IPS-11a (cell line): ENCODE measurements at regions not wholly inside any gene's neighbourhood (a gene's known extent, or its start where the extent isn't known, plus 50 kb on each side); places are given as distances from the start of the nearest gene placed in this dataset.
"Not testable (repeated sequence)": the region's sequence is repeated elsewhere in the genome, so short reads cannot be mapped to it uniquely, and the experiment has no call there.

Experiments used
- H3K4me3 ChIP-seq: one replicate; pipeline ENCODE4 v1.5.1; 2013; ENCODE audit warnings: low read depth, low read length, control low read depth

DNA sequence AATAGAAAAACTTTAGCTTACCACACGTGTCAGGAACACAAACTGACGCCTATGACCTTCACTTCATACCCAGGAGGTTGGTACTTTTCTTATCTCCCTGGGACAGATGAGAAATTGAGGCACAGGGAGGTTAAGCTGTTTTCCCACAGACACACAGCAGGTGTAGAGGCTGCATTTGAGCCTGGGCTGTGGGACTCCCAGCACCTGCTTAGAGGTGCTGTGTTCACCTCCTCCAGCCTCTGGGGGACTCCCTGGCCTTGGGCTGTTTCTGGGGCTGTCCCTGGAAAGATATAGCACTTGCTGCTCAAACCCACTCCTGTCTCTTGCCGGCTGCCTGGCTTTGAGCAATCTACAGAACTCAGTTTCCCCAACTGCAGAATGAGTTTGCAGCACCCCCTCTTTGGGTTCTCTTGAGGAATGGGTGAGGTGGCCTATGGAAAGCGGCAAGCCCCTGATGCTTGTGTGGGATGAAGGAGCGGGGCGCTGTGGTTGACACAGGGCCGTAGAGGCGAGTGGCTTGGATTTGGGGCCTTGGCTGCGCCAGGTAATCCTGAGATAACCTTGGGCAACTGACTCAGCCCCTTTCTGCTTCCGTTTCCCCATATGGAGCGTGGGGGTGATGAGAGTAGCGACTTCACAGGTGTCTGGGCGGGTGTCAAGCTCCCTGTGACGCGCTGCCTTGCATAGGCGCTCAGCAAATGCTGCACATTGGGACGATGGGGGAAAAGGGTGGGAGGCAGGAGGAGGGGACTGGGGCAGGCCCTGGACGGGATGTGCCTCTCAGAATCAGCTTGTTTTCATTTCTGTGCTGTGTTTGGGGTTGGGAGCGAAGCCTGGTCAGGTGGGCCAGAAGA, 104.5 kb upstream of the CIBAR2 start:
- no peak overlapping the region for H3K4me3 ChIP-seq

DNA sequence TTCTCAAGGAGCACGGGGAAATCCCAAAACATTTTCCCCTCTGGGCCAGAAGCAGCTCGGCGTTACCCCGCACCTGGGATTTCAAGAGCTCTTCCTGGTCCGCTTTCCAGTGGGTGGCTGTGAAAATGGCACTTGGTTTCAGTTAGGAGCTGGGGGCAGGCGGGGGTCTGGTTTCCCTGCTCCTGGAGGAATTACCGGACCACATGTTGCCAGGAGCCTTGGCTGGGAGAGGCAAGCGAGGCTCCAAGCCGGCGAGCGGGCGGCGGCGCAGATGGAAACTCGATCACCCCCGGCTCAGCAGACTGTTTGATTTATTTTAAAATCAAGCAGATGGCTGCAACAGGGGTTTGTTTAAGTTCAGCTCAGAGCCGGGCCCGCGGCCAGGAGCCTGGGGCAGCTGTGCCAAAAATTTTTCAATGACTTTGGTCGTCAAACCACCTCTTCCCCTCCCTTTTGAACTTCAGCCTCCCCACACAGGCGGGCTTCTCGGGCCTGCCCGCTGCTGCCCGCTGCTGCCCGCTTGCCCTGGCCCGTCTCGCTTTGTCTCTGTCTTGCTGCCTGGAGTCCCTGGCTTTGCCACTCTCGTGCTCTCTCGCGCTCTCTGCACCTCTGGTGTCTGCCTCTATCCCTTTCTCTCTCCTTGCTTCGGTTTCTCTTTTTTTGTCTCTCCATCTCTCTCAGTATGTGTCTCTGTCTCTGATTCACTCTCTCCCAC, 108.0 kb upstream of the CIBAR2 start:
- H3K4me3 ChIP-seq = no peak overlapping the region

DNA sequence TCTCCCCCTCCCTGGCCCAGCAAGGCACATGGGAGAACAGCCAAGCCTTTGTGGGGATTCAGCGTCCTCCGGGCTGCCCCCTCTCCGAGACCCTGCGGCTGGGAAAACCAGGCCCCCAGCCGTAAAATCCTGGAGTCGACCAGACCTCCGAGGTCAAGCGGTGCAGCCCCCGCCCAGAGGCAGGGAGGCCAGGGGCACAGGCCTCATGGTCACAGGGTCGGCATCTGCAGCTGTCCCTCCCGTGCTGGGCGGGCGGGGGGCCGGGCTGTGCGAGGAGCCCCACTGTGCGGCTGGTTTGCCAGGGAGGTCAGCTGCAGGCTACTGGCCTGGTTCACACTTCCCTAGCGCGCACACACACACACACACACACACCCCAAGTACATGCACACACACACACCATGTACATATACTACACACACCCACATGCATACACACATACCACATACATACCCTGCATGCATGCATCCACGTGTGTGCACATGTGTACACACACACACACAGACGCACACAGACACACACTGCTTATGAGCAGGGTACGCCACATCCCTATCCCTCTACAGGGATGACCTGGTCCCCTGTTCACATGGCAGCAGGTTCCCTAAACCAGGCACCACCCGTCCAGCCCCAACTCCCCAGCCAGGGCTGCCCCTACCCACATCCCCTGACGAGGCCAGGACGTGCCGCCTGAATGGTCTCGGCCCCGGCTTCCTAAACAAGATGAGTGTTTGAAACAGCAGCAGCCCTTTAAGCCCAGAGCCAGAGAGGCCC, 108.9 kb upstream of the CIBAR2 start:
- no peak overlapping the region for H3K4me3 ChIP-seq

DNA sequence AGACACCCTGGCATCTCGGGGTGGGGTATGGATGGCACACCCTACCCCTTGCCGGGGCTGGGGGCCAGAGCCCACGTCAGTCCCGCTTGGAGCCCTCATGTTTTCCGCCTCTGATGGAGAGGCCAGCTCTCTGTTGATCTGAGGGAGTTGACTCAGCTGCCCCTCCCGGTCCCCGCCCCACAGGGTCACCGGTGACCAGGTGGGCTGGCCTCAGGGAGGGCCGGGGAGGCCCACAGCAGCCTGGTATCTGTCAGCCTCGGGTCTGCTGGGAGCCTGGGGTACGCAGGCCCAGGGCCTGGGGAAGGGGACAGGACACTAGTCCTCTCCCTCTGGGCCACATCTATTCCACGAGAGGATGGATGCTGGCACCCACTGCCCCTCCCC, 109.5 kb upstream of the CIBAR2 start:
- H3K4me3 ChIP-seq = no peak overlapping the region

DNA sequence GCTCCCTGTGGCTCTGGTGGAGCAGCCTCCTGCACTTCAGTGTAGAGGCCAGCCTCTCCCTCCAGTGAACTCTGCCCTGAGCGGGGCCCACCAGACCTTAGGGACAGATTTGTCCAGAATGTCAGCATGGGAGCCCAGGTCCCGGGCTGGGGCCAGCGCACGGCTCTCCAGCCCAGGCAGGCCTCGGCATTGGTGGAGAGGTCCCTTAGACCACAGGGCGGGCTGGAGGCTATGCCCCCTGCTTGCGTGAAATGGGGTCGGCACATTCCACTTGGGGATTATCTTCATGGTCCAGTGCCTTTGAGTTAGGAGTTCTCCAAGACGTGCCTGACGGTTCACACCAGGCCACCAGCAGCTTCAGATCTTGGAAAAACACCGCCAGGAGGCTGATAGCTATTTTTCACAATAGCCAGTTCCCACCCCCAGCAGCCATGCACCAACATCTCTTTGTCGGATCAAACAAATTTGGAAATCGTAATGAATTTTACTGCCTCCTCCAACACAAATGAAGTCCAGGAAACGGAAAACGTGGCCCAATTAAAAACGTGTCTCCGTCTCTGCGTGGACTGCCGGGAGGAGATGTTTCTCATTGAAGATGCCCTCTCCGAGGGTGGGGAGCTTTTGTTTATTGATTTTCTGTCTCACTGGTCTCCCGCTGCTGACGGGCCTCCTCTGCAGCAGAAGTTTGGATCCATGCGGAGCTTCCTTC, 110.0 kb upstream of the CIBAR2 start:
- no peak overlapping the region for H3K4me3 ChIP-seq

DNA sequence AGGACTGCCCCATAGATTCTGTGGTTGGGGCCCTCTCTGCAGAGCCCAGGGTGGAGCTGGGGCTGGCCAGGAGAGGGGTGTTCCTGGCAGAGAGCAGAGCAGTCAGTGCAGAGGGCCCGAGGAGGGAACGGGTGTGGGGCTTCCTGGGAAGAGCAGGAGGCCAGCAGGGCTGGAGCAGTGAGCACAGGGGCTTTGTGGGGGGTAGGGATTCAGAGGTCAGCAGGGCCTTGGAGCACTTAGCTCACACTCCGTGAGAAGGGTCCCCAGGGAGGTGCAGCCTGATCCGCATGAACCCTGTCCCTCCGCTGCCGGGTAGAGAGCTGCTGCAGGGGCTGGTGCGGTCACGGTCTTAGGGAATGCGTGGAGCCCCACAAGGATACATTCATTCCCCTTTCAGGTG, 113.0 kb upstream of the CIBAR2 start:
- no peak overlapping the region for H3K4me3 ChIP-seq

DNA sequence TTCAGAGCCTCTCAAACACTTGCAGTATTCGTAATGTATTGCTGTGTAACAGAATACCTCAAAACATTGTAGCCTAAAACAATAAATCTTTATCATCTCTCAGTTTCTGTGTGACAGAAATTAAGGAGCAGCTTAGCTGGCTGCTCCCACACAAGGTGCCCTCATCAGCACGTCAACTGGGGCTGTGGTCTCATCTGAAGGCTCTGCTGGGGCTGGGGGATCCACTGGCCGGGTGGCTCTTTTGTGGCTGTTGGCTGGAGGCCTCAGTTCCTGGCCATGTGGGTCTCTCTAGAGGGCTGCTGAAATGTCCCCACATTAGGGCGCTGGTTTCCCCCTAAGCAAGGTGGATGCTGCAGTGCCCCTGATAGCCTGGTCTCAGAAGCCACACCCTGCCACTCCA, 113.4 kb upstream of the CIBAR2 start:
- no peak overlapping the region for H3K4me3 ChIP-seq

DNA sequence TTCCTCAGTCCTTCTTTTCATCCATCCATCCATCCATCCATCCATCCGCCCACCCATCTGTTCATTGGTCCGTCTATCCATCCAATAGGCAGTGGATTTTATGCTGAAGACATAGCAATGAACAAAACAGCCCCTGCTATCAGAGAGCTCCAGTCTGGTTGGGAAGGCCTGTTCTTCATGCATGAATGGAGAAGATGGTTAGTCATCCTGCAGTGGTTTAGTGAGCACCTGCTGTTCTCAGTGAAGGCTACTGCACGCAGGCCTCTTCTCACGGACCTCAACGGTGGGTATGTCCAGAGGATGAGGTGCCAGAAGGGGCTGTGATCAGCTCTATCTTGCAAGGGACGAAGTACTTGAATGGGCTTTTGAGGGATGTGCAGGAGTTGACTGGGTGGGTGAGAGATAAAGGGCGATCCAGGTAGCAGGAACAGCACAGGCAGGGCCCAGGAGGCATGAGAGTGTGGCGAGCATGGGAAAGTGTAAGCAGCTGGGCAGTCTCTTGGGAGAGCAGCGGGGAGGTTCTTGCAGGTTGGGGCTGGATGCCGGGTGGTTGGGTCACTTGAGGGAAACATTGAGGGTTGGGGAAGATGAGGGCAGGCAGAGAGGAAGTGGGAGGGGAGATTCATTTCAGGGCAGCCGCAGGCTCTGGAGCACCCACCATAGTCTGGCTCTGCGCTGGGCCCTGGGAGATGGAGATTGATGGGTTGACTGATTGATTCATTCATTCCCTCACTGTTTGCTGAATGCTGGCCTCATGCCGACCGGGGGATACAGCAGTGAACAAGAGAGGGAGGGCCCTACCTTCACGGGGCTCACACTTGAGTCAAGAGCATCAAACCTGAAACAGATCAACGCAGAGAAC, 115.0 kb upstream of the CIBAR2 start:
- H3K4me3 ChIP-seq = no peak overlapping the region

DNA sequence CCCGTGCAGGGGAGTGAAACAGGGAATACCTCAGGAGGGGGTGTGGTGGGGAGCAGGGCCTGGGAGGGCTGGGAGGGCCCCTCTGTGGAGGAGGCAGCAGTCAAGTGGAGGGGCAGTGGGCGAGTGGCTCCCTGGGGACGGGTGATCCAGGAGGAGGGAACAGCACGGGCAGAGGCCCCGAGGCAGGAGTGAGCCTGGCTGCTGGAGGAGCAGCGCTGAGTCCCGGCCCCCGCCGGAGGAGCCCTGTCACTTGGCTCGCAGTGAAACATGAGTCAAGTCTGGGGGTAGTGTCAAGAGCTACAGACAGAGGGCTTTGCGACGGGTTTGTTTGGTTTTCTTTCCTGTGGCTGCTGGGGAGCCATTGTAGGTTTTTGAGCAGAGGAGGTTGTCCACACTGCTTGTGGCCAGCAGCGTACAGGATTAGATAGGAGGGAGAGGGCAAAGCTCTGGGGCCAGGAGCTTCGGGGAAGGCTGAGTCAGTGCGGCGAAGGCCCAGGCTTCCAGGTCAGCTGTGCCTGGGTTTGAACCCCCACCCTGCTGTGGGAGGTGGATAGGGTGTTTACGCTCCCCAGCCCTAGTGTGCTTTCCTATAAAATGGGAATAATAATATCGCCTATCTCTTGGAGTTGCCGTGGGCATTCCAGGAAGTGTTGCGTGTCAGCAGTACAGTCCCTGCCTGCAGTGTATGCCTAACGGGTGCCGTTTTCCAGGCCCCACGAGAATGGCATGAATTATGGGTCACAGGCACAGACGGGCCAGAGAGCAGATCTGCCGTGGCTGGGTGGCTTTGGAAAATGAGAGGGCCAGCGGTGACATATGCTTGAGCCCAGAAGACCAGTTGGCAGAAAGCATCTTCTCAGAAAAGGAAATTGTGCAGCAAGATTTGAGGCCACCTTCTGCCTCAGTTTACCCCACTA, 115.9 kb upstream of the CIBAR2 start:
- no peak overlapping the region for H3K4me3 ChIP-seq

DNA sequence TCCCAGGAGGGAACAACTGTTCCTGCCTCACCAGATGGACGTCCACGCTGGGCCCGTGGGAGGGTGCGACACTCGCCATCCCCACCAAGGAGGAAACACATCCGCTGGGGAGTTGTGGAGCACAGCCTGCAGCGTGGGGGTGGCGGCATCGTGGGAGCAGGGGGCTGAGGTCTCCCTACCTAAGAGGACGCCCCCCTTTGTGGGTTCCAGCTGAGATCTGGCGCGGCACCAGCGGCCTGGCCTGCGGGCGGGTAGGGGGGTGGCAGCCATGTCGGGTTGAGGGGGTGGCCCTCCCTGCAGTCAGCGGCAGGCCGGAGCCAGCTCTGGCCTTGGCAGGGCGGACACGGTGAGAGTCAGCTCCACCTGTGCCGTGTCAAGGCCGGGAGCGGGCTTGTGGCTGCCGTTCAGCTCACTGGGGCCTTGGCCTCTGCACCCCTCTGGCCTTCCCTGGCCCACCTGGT, 116.7 kb upstream of the CIBAR2 start:
- no peak overlapping the region for H3K4me3 ChIP-seq

DNA sequence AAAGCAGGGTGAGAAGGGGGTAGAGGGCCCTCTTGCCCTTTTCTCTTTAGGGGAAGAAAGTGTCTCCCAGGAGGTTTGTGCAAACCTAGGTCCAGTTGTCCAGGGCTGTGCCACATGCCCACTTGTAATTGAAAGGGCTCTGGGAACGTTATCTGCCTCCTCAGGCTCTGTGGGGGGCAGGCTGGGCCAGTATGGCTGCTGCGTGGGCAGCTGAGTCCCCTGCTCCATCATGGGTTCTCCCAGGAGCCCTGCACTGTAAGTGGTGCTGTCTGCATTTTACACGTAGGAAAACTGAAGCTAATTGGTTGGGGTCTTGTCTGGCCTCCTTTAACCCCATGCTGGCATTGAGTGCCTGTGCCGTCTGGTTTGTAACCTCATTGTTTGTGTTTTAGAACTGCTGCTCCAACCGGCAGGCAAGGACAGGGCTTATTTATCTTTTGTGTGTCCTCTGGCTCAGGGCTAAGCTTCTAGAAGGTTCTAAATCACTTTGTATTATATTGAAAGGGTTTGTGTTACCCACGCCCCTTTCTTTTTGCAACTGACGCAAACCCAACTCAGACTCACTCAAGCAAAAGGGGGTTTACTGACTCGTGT, 117.7 kb upstream of the CIBAR2 start:
- no peak overlapping the region for H3K4me3 ChIP-seq

DNA sequence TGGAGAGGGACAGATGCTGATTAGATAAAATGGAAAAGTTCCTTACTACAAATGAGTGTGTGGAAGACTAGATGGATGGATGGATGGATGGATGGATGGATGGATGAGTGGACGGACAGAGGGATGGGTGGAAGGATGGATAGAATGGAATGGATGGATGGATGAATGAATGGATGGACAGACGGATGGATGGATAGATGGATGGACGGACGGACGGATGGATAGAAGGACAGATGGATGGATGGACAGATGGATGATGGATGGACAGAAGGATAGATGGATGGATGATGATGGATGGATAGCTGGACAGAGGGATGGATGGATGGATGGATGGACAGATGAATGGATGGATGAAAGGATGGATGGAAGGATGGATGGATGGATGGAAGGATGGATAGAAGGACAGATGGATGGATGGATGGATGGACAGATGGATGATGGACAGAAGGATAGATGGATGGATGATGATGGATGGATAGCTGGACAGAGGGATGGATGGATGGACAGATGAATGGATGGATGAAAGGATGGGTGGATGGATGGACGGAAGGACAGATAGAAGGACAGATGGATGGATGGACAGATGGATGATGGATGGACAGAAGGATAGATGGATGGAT, 118.6 kb upstream of the CIBAR2 start:
- H3K4me3 ChIP-seq = not testable (repeated sequence)

DNA sequence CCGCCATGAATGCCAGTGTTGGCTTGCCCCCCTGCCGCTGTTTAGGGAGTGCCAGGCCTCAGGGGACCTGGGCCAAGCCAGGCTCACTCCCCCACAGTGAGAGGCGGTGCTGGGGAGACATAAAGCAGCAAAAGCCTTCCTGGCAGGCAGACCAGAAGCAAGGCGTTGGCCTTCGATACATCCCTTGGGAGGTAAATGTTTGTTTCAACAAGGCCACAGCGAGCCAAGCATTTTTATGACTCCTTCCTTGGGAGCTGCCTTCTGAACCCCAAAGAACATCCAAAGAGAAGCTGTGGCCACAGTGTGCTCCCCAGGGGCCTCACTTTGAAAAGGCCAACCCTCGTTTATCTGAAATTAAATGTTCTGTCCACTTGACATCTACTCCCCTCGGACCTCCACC, 119.7 kb upstream of the CIBAR2 start:
- no peak overlapping the region for H3K4me3 ChIP-seq

DNA sequence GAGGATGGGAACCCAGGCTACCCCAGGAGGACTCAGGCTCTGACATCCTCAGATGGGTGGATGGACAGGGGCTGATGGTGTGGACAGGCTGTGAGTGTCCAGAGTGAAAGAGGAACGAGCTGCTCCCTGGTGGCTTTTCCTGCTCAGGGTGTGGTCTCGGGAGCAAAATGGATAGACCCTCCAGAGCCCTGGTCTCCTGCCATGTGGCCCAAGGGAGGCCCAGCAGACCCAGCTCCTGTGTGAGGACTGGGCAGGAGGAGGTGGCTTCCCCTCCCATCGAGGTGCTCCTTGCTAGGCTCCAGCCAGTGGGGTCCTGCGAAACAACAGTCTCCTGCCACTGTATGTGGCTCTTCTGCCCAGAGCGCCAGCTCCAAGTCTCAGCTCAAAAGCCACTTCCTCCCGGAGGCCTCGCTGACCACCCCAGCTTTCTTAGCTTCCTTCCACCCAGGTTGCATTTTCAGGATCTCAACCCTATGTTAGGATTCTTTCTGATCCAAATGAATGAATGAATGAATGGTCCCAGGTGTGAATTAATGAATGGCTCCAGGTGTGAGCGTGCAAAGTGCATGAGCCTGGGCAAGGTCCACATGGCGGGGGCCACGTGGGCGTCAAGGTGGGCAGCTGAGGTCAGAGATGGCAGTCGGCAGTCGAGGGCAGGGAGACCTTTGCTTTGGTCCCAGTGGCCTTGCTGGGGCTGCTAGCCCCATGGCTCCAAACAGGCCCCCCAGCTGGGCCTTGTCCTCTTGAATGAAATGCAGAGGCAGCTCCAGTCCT, 120.3 kb upstream of the CIBAR2 start:
- no peak overlapping the region for H3K4me3 ChIP-seq

DNA sequence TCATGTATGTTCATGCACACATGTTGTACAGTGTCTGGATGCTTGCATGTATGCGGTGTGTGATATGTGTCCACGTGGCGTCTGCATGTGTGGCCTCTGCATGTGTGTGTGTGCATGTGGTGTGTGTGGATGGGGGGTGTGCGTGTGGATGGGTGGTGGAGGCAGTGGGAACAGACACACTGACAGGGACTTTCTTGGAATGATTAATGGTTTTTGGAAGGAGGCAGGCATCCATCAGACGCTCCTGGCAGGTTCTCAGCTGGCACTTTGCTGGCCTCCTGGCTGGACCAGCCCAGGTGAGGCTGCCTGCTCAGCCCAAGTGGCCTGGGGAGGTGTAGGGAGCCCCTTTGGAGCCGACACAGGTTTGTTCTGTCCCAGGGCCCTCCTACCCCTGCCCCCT, 121.2 kb upstream of the CIBAR2 start:
- no peak overlapping the region for H3K4me3 ChIP-seq

DNA sequence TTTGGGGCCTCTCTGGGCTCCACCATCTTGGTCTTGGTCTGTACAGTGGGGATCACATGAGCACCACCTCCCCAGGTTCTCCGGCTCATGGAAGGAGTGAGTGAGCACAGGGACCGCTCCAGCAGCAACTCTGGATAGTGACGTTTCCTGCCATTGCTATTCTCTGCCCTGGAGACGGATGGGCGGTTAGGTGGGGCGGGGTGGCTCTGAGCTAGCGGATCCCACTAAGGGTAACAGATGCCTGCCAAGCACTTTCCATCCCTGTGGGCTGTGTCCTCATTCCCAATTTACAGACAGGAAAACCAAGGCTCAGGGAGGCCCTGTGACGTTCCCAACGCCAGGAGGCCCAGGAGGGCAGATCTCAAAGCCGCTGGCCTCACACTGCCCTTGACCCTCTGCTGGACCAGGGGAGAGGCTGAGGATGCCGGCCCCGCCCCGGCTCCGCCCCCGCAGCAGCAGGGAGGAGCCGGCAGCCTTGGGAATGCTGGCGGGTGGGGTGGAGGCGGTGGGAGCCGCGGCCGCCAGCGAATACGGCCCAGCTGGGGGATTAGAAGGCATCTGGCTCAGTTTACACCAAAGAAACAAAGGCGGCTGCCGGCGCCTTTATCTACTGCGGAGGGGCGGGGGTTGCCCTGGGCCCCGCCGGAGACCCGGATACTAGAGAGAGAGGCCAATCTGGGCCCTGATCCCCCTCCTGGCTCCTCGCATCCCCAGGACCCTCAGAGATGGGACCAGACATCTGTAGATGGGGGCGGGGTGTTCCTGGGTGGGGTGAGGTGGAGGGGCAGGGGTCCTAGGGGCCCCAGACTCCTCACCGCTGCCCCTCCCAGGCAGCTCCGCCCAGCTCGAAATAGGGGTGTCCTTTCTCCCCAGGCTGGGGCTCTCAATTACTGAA, 122.3 kb upstream of the CIBAR2 start:
- H3K4me3 ChIP-seq = no peak overlapping the region
